NT2/D1 (cell line): ENCODE measurements at regions not wholly inside any gene's neighbourhood (a gene's known extent, or its start where the extent isn't known, plus 50 kb on each side); places are given as distances from the start of the nearest gene placed in this dataset.

ENCODE experiments used
- DNase-seq: peaks from one replicate; pipeline ENCODE4 v3.0.0-alpha.2; 2011; ENCODE audit warnings: low read depth, low spot score
- H3K27me3 ChIP-seq: 2 replicates; pipeline ENCODE4 v1.6.0; 2011; ENCODE audit warnings: mild to moderate bottlenecking; ENCODE audit not compliant: insufficient read length, insufficient read depth
- H3K36me3 ChIP-seq: 2 replicates; pipeline ENCODE4 v1.6.1; 2011; ENCODE audit warnings: mild to moderate bottlenecking, low read length, mixed read lengths; ENCODE audit not compliant: insufficient read depth, insufficient read length
- H3K4me1 ChIP-seq: 2 replicates; pipeline ENCODE4 v1.5.1; 2011; ENCODE audit not compliant: insufficient read depth, insufficient read length
- H3K4me3 ChIP-seq: 2 replicates; pipeline ENCODE4 v1.5.1; 2011; ENCODE audit warnings: low read depth; ENCODE audit not compliant: insufficient read length
- H3K9ac ChIP-seq: 2 replicates; pipeline ENCODE4 v1.6.0; 2011; ENCODE audit warnings: low read depth; ENCODE audit not compliant: insufficient read length
- H3K9me3 ChIP-seq: 2 replicates; pipeline ENCODE4 v1.5.1; 2011; ENCODE audit warnings: mild to moderate bottlenecking, low read length; ENCODE audit not compliant: insufficient read depth
- SUZ12 ChIP-seq: IDR thresholded peaks from 2 replicates; pipeline ENCODE4 v1.6.1; 2011; ENCODE audit not compliant: insufficient read length, insufficient read depth; ENCODE audit errors: extremely low read depth
- YY1 ChIP-seq: IDR thresholded peaks from 2 replicates; pipeline ENCODE4 v1.6.1; 2011; ENCODE audit not compliant: insufficient read length, insufficient read depth
- ZNF274 ChIP-seq: IDR thresholded peaks from 2 replicates; pipeline ENCODE4 v1.6.1; 2011; ENCODE audit warnings: mild to moderate bottlenecking, low read depth, low read length

GRCh38 chr2:129755786-129756185 is 223.7 kb upstream of the RAB6C start:
- Histone ChIP-seq H3K36me3 (no peaks in the 10 kb centered on the region), H3K9ac (no peak overlapping the region), H3K27me3 (no peaks in the 10 kb centered on the region), H3K4me1 (peaks cover 27% of the 10 kb centered on the region), H3K9me3 (no peaks in the 10 kb centered on the region), H3K4me3 (no peak overlapping the region)
- TF ChIP-seq YY1, result no peak
- no peak for DNase-seq

GRCh38 chr2:129756276-129756675 is 223.2 kb upstream of the RAB6C start:
- H3K27me3 ChIP-seq, result no peaks in the 10 kb centered on the region
- TF ChIP-seq SUZ12, result no peak
- TF ChIP-seq YY1, result no peak
- no peak for TF ChIP-seq ZNF274
- DNase-seq, result no peak

GRCh38 chr2:129757366-129757914 is 222.0 kb upstream of the RAB6C start:
- no peak for TF ChIP-seq YY1
- no peak for TF ChIP-seq SUZ12
- no peak for TF ChIP-seq ZNF274
- no peaks in the 10 kb centered on the region for H3K9me3 ChIP-seq
- no peaks in the 10 kb centered on the region for H3K36me3 ChIP-seq
- peaks cover 30% of the 10 kb centered on the region for H3K4me1 ChIP-seq
- H3K9ac ChIP-seq, result peak overlapping the region; percentile 65
- H3K27me3 ChIP-seq, result no peaks in the 10 kb centered on the region
- no peak for DNase-seq
- no peak overlapping the region for H3K4me3 ChIP-seq

More at GRCh38 chr2:129756276-129756675, 223.2 kb upstream of the RAB6C start:
- no peaks in the 10 kb centered on the region for H3K9me3 ChIP-seq
- H3K4me1 ChIP-seq, result peaks cover 27% of the 10 kb centered on the region
- H3K36me3 ChIP-seq, result no peaks in the 10 kb centered on the region
- H3K9ac ChIP-seq, result no peak overlapping the region
- H3K4me3 ChIP-seq, result no peak overlapping the region

GRCh38 chr2:129757915-129758783 is 221.3 kb upstream of the RAB6C start:
- Histone ChIP-seq H3K9ac (peak overlapping the region; percentile 65), H3K4me3 (peak overlapping the region; percentile 19), H3K36me3 (no peaks in the 10 kb centered on the region), H3K9me3 (no peaks in the 10 kb centered on the region), H3K4me1 (peaks cover 32% of the 10 kb centered on the region), H3K27me3 (no peaks in the 10 kb centered on the region)
- TF ChIP-seq ZNF274, result no peak
- no peak for TF ChIP-seq SUZ12
- TF ChIP-seq YY1, result no peak
- peak; percentile 83 for DNase-seq

GRCh38 chr2:129758784-129759471 is 220.5 kb upstream of the RAB6C start:
- peaks cover 35% of the 10 kb centered on the region for H3K4me1 ChIP-seq
- no peaks in the 10 kb centered on the region for H3K9me3 ChIP-seq
- H3K36me3 ChIP-seq, result no peaks in the 10 kb centered on the region
- DNase-seq, result no peak
- no peaks in the 10 kb centered on the region for H3K27me3 ChIP-seq
- peak overlapping the region; percentile 62 for H3K9ac ChIP-seq
- TF ChIP-seq YY1 (no peak), SUZ12 (no peak), ZNF274 (no peak)
- H3K4me3 ChIP-seq, result peak overlapping the region; percentile 19

GRCh38 chr2:129759472-129760010 is 219.9 kb upstream of the RAB6C start:
- H3K9me3 ChIP-seq, result no peaks in the 10 kb centered on the region
- DNase-seq, result no peak

GRCh38 chr2:129760669-129761068 is 218.8 kb upstream of the RAB6C start:
- TF ChIP-seq YY1, result no peak
- TF ChIP-seq SUZ12, result no peak
- TF ChIP-seq ZNF274, result no peak
- H3K36me3 ChIP-seq, result no peaks in the 10 kb centered on the region
- no peak overlapping the region for H3K4me3 ChIP-seq
- H3K9ac ChIP-seq, result no peak overlapping the region
- no peaks in the 10 kb centered on the region for H3K9me3 ChIP-seq
- H3K27me3 ChIP-seq, result no peaks in the 10 kb centered on the region
- peaks cover 35% of the 10 kb centered on the region for H3K4me1 ChIP-seq
- DNase-seq, result no peak

More at GRCh38 chr2:129759472-129760010, 219.9 kb upstream of the RAB6C start:
- H3K9ac ChIP-seq, result no peak overlapping the region
- H3K36me3 ChIP-seq, result no peaks in the 10 kb centered on the region
- no peak overlapping the region for H3K4me3 ChIP-seq
- H3K27me3 ChIP-seq, result no peaks in the 10 kb centered on the region
- TF ChIP-seq YY1, result no peak
- no peak for TF ChIP-seq ZNF274
- TF ChIP-seq SUZ12, result no peak
- peaks cover 35% of the 10 kb centered on the region for H3K4me1 ChIP-seq
